ENCODE measurements at regions not wholly inside any gene's neighbourhood (a gene's known extent, or its start where the extent isn't known, plus 50 kb on each side); places are given as distances from the start of the nearest gene placed in this dataset.

DNA sequence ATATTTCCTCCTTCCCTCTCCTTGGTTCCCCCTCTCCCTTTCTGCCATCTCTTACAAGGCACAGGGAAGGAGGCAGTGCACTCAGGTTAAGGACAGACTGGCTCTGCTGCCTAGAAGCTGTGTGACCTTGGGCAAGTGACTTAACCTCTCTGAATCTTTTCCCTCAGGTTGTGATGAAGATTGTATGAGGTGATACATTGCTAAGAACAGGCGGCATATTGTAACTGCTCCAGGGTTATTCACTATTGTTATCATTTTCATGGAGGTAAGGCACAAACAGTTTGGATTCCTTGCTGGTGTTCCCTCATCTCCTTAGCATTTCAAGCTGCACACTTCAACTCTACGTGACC, 126.6 kb upstream of the CXCR4 start:
- TF ChIP-seq, protein P1, sequence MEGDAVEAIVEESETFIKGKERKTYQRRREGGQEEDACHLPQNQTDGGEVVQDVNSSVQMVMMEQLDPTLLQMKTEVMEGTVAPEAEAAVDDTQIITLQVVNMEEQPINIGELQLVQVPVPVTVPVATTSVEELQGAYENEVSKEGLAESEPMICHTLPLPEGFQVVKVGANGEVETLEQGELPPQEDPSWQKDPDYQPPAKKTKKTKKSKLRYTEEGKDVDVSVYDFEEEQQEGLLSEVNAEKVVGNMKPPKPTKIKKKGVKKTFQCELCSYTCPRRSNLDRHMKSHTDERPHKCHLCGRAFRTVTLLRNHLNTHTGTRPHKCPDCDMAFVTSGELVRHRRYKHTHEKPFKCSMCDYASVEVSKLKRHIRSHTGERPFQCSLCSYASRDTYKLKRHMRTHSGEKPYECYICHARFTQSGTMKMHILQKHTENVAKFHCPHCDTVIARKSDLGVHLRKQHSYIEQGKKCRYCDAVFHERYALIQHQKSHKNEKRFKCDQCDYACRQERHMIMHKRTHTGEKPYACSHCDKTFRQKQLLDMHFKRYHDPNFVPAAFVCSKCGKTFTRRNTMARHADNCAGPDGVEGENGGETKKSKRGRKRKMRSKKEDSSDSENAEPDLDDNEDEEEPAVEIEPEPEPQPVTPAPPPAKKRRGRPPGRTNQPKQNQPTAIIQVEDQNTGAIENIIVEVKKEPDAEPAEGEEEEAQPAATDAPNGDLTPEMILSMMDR (conservative IDR thresholded peaks at IDR 0.05), result no peak
- TF ChIP-seq EZH2 (IDR thresholded peaks at IDR 0.05; ENCODE audit: low read depth), result no peak
